K562 (cell line): ENCODE measurements at regions not wholly inside any gene's neighbourhood (a gene's known extent, or its start where the extent isn't known, plus 50 kb on each side); places are given as distances from the start of the nearest gene placed in this dataset.

ENCODE experiments used
- ATAC-seq: fragments of 200-7000 bp; cut with Tn5 transposase; 3 replicates; pipeline ENCODE4 v1.9.1; 2020; ENCODE audit warnings: moderate library complexity
- BruUV-seq: library from RNA; stranded (reverse); fragments of 400-500 nt; replicated peaks from 2 replicates; lab custom pipeline; 2021; lab: Mats Ljungman, UMichigan
- CTCF ChIA-PET: fragments of 300-600 bp; formaldehyde crosslinking; extraction: SDS; loops from one replicate; lab custom pipeline; 2021; ENCODE audit warnings: low intra/inter-chr PET ratio; lab: Yijun Ruan, JAX
- POLR2A ChIA-PET: fragments of 300-600, 350-650 bp; sonication (Branson Sonifier 250); formaldehyde crosslinking; extraction: SDS; loops from one replicate; lab custom pipeline; 2021; ENCODE audit warnings: antibody characterized with exemption, inconsistent platforms; lab: Yijun Ruan, JAX
- DNase-seq, 4 experiments: peaks; one replicate each; pipeline versions ENCODE4 v3.0.0 to v3.0.0-alpha.2; 2011 to 2018; ENCODE audit warnings: low spot score in 3 of 4, mixed read lengths in 3 of 4; ENCODE audit errors: extremely low read depth in 1 of 4
- FAIRE-seq: peaks from 2 replicates; lab custom pipeline; 2011; peaks lifted over from hg19 to GRCh38; lab: Jason Lieb, UNC
- H2AFZ ChIP-seq: 2 replicates; pipeline ENCODE4 v1.6.0; 2011; ENCODE audit warnings: low read depth, low read length, control low read depth, inconsistent platforms
- H3K27ac ChIP-seq: fragments of 200-600 bp; 3 replicates; pipeline ENCODE4 v1.8.0; 2011; ENCODE audit warnings: low read depth, mild to moderate bottlenecking, control low read depth, inconsistent platforms, low read length, moderate library complexity, mixed read lengths; ENCODE audit errors: extremely low read depth
- H3K27me3 ChIP-seq, 2 experiments: fragments of 300-600 bp in 1 of 2; 2 replicates in 1 of 2; 3 replicates in 1 of 2; pipeline versions ENCODE4 v1.6.0 to v1.8.0; 2011; ENCODE audit warnings: inconsistent platforms in 2 of 2, low read length in 2 of 2, mild to moderate bottlenecking in 1 of 2, mixed read lengths in 1 of 2, moderate library complexity in 1 of 2; ENCODE audit not compliant: control insufficient read depth in 2 of 2, insufficient read depth in 2 of 2
- H3K36me3 ChIP-seq: fragments of 300-600 bp; 3 replicates; pipeline ENCODE4 v1.8.0; 2011; ENCODE audit warnings: mild to moderate bottlenecking, low read length, inconsistent platforms; ENCODE audit not compliant: control insufficient read depth, insufficient read depth
- H3K4me1 ChIP-seq, 2 experiments: fragments of 200-600 bp in 1 of 2; replicated peaks in 1 of 2; 2 replicates in 1 of 2; 3 replicates in 1 of 2; pipeline versions ENCODE4 v1.5.1 to v1.8.0; 2011; ENCODE audit warnings: inconsistent platforms in 2 of 2, low read length in 2 of 2, mild to moderate bottlenecking in 1 of 2, mixed read lengths in 1 of 2, moderate library complexity in 1 of 2; ENCODE audit not compliant: control insufficient read depth in 2 of 2, insufficient read depth in 2 of 2
- H3K4me2 ChIP-seq: 2 replicates; pipeline ENCODE4 v1.6.1; 2011; ENCODE audit warnings: low read length, control low read depth, inconsistent platforms, mixed read lengths; ENCODE audit not compliant: insufficient read depth
- H3K4me3 ChIP-seq: fragments of 200-600 bp; sonication (generic), shearing (Covaris generic); 2 replicates; pipeline ENCODE4 v1.5.1; 2016; ENCODE audit warnings: control low read depth, inconsistent platforms
- H3K79me2 ChIP-seq: fragments of 200-600 bp; 3 replicates; pipeline ENCODE4 v1.8.0; 2011; ENCODE audit warnings: low read length, inconsistent platforms; ENCODE audit not compliant: control insufficient read depth, insufficient read depth
- H3K9ac ChIP-seq, 2 experiments: 2 replicates each; pipeline versions ENCODE4 v1.6.0 to v1.6.1; 2011; ENCODE audit warnings: low read depth in 2 of 2, low read length in 2 of 2, control low read depth in 1 of 2, inconsistent platforms in 1 of 2, mild to moderate bottlenecking in 1 of 2, mixed read lengths in 1 of 2; ENCODE audit not compliant: insufficient read depth in 1 of 2
- H3K9me1 ChIP-seq: one replicate; pipeline ENCODE4 v1.6.0; 2011; ENCODE audit warnings: inconsistent platforms, mild to moderate bottlenecking, low read length, moderate library complexity; ENCODE audit not compliant: control insufficient read depth, insufficient read depth
- H3K9me3 ChIP-seq: replicated peaks from 2 replicates; pipeline ENCODE4 v1.5.1; 2011; ENCODE audit warnings: low read depth, low read length, inconsistent platforms; ENCODE audit not compliant: control insufficient read depth, insufficient read depth
- H4K20me1 ChIP-seq: replicated peaks from 2 replicates; pipeline ENCODE4 v1.6.1; 2011; ENCODE audit warnings: low read length, inconsistent platforms, mixed read lengths; ENCODE audit not compliant: control insufficient read depth, insufficient read depth
- CHD4 ChIP-seq: fragments of 200-600 bp; sonication (generic); IDR thresholded peaks from 3 replicates; pipeline ENCODE4 v1.6.1; 2012; ENCODE audit warnings: low read depth, mild to moderate bottlenecking, mixed read lengths, low read length, inconsistent platforms; ENCODE audit not compliant: insufficient read depth, insufficient replicate concordance, poor library complexity, severe bottlenecking
- DACH1 ChIP-seq: fragments of 450-650 bp; IDR thresholded peaks from 2 replicates; pipeline ENCODE4 v1.6.1; 2018; ENCODE audit not compliant: partially characterized antibody
- ERF ChIP-seq: fragments of 450-650 bp; formaldehyde crosslinking; IDR thresholded peaks from 2 replicates; pipeline ENCODE4 v1.4.0; 2020; ENCODE audit warnings: mild to moderate bottlenecking, mixed read lengths
- FOXK1 ChIP-seq: sonication (generic); formaldehyde crosslinking; IDR thresholded peaks from 2 replicates; pipeline ENCODE4 v1.8.0; 2022; ENCODE audit warnings: missing genetic modification reagents, mild to moderate bottlenecking, borderline replicate concordance
- HMG20A ChIP-seq: fragments of 450-650 bp; formaldehyde crosslinking; conservative IDR thresholded peaks from 2 replicates; pipeline ENCODE4 v1.4.0; 2020; ENCODE audit warnings: mild to moderate bottlenecking, mixed read lengths
- MAX ChIP-seq: sonication (generic); formaldehyde crosslinking; IDR thresholded peaks from 2 replicates; pipeline ENCODE4 v1.9.0; 2022; ENCODE audit warnings: mild to moderate bottlenecking, missing genetic modification reagents
- SMARCB1 ChIP-seq: IDR thresholded peaks from 2 replicates; pipeline ENCODE4 v1.6.1; 2011; ENCODE audit warnings: improper control_type of control experiment, low read depth; ENCODE audit not compliant: insufficient read length
- SNIP1 ChIP-seq: fragments of 450-650 bp; IDR thresholded peaks from 2 replicates; pipeline ENCODE4 v1.7.1; 2017; ENCODE audit warnings: low read depth, mild to moderate bottlenecking
- TAL1 ChIP-seq: fragments of 450-650 bp; IDR thresholded peaks from 2 replicates; pipeline ENCODE4 v1.6.1; 2016; ENCODE audit warnings: mild to moderate bottlenecking
- TCF15 ChIP-seq: fragments of 250-450 bp; sonication (Bioruptor Pico); IDR thresholded peaks from 2 replicates; pipeline ENCODE4 v1.8.0; 2022; ENCODE audit warnings: moderate library complexity, mild to moderate bottlenecking, inconsistent platforms
- ZC3H4 ChIP-seq: sonication (generic); formaldehyde crosslinking; IDR thresholded peaks from 2 replicates; pipeline ENCODE4 v1.9.0; 2021; ENCODE audit warnings: missing genetic modification reagents, borderline replicate concordance
- ZNF217 ChIP-seq: sonication (generic); formaldehyde crosslinking; IDR thresholded peaks from 2 replicates; pipeline ENCODE4 v1.8.0; 2022; ENCODE audit warnings: mild to moderate bottlenecking, missing genetic modification reagents
- ZNF274 ChIP-seq: IDR thresholded peaks from 2 replicates; pipeline ENCODE4 v1.6.1; 2011; ENCODE audit warnings: low read depth, mild to moderate bottlenecking, low read length, moderate library complexity, borderline replicate concordance
- ZNF395 ChIP-seq: fragments of 200-800 bp; sonication (Bioruptor generic); IDR thresholded peaks from 2 replicates; pipeline ENCODE4 v1.6.1; 2017; ENCODE audit warnings: missing genetic modification characterization, missing compliant biosample characterization
- ZNF639 ChIP-seq, 2 experiments: fragments of 200-800 bp in 1 of 2; sonication (Bioruptor generic) in 1 of 2; sonication (generic) in 1 of 2; formaldehyde crosslinking in 1 of 2; IDR thresholded peaks in 1 of 2; conservative IDR thresholded peaks in 1 of 2; 2 replicates each; pipeline versions ENCODE4 v1.5.0 to v1.6.1; 2016 to 2020; ENCODE audit warnings: missing compliant biosample characterization in 1 of 2, missing genetic modification characterization in 1 of 2, missing genetic modification reagents in 1 of 2
- WGBS: fragments of 100-300 bp; shearing (Covaris generic); methylation state at CpG from one replicate; pipeline ENCODE4 v1.1.6; 2016; ENCODE audit warnings: low coverage, mixed read lengths; ENCODE audit not compliant: insufficient coverage; ENCODE audit errors: missing lambda C conversion rate; 5-methylcytosine and 5-hydroxymethylcytosine counted together
- in situ Hi-C: fragments of 300-500 bp; cut with MboI; formaldehyde crosslinking; loops from 4 replicates; pipeline ENCODE4 v1.15.0; 2018; ENCODE audit warnings: inconsistent platforms, mixed read lengths
- intact Hi-C: fragments of 100-400 bp; cut with micrococcal nuclease; formaldehyde crosslinking; loops from 2 replicates; pipeline ENCODE4 v1.14.2; 2022

- TF ChIP-seq TAL1 (no peak), ZNF274 (no peak), DACH1 (no peak), ERF (CRISPR knock-in tag) (no peak), ZC3H4 (CRISPR knock-in tag) (no peak)
Measured at GRCh38 chr20:60064554-60065196, 106.5 kb downstream of the CDH26 start (continued).

- intact Hi-C loops: no loop called here
- Histone ChIP-seq H3K9me3 (no peaks in the 10 kb centered on the region), H3K4me2 (no peak overlapping the region), H3K36me3 (no peaks in the 10 kb centered on the region), H3K27me3 (peaks cover 0 to 8% of the 10 kb centered on the region in 2 experiments; a peak in 2 of 5 replicates), H4K20me1 (no peaks in the 10 kb centered on the region), H3K4me3 (no peak overlapping the region), H3K27ac (no peak overlapping the region), H3K4me1 (no peaks in the 10 kb centered on the region), H3K79me2 (no peaks in the 10 kb centered on the region), H3K9ac (no peak overlapping the region), H3K9me1 (no peaks in the 10 kb centered on the region), H2AFZ (no peak overlapping the region)
- DNase-seq (no peak), FAIRE-seq (no peak), ATAC-seq (no peak)
- BruUV-seq: no TSS peak
- WGBS: 2% methylated on average over 9 of the region's 9 CpGs
- ChIA-PET CTCF (no interaction called here), POLR2A (no interaction called here)
- in situ Hi-C loops: no loop called here
- TF ChIP-seq SNIP1 (no peak), TCF15 (CRISPR knock-in tag) (no peak), SMARCB1 (no peak), ZNF395 (CRISPR knock-in tag) (no peak), HMG20A (CRISPR knock-in tag) (no peak), MAX (no peak), ZNF217 (CRISPR knock-in tag) (no peak), ZNF639 (CRISPR knock-in tag; conservative IDR thresholded peaks at IDR 0.05 in 1 of 2, IDR thresholded peaks at IDR 0.05 in 1 of 2) (no peak), CHD4 (no peak), FOXK1 (CRISPR knock-in tag) (no peak)
Measured at GRCh38 chr20:60065741-60066437, 107.7 kb downstream of the CDH26 start.
